ENCODE measurements at regions not wholly inside any gene's neighbourhood (a gene's known extent, or its start where the extent isn't known, plus 50 kb on each side); places are given as distances from the start of the nearest gene placed in this dataset.
"Not testable (repeated sequence)": the region's sequence is repeated elsewhere in the genome, so short reads cannot be mapped to it uniquely, and the experiment has no call there.

DNA sequence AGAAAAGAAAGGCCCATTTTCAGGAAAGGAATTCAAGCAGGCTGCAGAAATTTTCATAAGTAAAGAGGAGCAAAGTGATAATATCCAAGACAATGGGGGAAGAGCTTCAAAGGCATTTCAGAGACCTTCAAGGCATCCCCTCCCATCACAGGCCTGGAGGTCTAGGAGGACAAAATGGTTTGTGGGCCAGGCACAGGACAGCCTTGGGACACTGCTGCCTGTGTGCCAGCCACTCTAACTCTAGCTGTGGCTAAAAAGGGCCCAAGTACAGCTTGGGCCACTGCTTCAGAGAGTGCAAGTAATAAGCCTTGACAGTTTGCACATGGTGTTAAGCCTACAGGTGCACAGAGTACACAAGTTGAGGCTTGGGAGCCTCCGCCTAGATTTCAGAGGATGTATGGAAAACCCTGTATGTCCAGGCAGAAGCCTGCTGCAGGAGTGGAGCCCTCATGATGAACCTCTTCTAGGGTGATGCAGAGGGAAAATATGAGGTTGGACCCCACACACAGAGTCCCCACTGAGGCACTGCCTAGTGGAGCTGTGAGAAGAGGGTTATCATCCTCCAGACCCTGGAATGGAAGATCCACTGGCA is 51.8 kb upstream of the ZSWIM5 start:
- no peak for DNase-seq (ENCODE audit: low read depth)

DNA sequence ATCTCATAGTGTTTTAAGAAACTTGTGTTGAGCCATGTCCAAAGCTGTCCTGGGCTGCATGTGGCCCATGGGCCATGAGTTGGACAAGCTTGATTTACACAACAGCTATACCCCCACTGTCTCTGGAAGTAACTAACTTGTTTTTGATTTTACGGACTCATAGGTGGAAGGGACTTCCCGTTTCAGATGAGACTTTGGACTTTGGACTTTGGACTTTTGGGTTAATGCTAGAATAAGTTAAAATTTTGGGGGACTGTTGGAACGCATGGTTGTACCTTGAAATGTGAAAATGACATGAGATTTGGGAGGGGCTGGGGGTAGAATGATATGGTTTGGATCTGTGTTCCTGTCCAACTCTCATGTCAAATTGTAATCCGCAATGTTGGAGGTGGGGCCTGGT is 52.6 kb upstream of the ZSWIM5 start:
- DNase-seq (ENCODE audit: low read depth) = no peak

DNA sequence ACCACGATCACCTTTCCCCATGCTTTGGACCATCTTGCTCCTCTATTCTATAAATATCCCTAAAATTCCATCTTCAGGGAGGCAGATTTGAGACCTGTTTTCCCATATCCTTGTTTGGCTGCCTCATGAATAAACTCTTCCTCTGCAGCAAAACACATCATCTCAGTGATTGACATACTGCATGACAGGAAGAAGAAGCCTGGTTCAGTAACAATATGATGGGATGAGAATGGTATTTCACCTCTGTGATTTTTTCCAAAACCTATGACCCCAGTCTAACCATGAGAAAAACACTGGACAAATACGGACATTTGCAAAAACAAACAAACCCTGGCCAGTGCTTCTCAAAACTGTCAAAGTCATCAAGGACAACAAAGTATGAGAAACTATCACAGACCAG is 53.8 kb upstream of the ZSWIM5 start:
- DNase-seq (ENCODE audit: low read depth) = no peak

DNA sequence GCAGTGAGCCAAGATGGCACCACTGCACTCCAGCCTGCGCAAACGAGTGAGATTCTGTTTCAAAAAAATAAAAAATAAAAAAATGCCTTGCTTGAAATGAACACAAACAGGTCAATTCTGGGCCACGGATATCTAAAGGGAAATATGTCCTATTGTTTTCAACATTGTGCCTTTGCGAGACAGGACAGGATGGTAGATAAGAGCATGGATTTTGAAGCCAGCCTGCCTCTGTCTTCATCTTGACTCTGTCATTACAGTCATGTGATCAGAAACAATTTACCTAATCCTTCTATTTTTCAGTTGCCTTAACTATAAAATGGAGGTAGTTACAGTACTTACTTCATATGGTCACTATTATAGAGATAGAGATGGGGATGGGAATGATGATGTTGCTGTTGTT is 56.7 kb upstream of the ZSWIM5 start:
- DNase-seq (ENCODE audit: low read depth) = no peak

DNA sequence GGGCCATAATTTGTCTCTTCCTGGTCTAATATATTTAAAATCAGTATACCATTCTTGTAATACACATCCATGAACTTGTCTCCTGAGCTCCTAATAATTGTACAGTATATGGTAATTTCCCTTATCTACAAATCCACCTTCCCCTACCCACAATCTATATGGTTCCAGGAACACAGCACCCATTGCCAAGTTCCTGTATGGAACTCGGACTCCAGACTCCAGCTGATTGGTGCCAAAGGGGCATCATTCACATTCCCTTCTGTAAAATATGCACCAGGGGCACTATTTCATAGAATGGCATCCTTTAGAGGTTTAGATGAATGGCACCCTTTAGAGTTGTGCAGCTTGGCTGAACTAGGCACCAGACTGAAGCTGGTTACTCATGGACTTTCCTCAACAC is 58.8 kb upstream of the ZSWIM5 start:
- DNase-seq (ENCODE audit: low read depth) = no peak

DNA sequence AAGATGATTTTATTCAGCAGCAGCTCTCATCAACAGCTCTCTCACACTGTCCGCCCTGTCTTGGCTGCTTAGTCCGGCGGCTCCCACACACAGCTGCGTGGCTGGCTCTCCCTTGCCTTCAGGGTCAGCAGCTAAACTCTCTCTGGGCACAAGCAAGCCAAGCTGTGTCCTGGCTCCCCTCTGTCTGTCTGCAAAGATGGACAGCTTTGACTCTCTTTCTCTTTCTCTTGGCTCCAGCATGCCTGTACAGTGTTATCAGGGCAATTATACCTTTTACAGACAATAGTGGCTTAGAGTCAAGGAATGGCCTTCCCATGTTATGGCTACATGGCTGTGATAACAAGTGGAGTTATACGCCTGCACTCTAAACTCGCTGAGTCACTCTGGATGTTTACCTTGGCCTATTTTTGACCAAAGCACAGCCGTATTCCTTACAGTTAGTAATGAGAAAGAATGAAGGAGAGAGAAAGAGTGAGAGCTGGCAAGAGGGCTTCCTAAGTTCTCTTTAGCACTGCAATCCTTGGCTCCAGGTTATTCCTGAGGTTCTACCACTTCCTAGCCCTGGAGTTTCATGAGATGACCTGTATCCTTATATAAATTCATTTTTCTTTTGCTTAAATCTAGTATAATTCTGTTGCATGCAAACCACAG is 59.9 kb upstream of the ZSWIM5 start:
- DNase-seq (ENCODE audit: low read depth) = peak; percentile 81

DNA sequence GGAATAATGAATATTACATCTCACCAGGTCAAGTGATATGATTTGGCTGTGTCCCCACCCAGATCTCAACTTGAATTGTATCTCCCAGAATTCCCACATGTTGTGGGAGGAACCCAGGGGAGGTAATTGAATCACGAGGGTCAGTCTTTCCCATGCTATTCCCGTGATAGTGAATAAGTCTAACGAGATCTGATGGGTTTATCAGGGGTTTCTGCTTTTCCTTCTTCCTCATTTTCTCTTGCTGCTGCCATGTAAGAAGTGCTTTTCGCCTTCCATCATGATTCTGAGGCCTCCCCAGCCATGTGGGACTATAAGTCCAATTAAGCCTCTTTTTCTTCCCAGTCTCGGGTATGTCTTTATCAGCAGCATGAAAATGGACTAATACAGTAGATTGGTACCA is 58.4 kb upstream of the HPDL start:
- not testable (repeated sequence) for DNase-seq (ENCODE audit: low read depth)

DNA sequence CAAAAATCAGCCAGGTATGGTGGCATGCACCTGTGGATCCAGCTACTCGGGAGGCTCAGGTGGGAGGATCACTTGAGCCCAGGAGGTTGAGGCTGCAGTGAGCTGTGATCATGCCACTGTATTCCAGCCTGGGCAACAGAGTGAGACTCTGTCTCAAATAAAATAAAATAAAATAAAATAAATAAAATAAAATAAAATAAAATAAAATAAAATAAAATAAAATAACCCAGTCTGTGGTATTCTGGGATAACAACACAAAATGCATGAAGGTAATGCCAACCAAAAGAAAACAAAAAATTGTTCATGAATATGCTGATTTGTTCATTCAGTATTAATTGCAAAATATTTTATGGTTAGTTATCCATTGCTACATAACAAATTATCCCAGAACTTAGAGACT is 54.4 kb upstream of the HPDL start:
- DNase-seq (ENCODE audit: low read depth) = not testable (repeated sequence)

DNA sequence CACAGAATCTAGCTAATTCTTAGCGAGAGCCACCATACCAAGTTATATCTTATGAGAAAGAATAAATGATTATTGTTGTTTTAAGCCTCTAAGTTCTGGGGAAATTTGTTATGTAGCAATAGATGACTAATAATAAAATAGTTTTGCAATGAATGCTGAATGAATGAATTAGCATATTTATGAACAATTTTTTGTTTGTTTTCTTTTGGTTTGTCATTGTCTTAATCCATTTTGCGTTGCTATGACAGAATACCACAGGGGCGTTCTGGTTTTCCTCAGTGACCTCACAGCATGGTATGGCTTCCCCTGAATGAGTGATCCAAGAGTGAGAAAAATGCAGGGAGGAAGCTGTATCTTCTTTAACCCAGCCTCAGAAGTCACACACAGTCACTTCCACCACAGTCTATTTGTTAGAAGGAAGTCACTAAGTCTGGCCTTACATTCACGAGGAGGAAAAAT is 53.8 kb upstream of the HPDL start:
- DNase-seq (ENCODE audit: low read depth) = peak; percentile 93

DNA sequence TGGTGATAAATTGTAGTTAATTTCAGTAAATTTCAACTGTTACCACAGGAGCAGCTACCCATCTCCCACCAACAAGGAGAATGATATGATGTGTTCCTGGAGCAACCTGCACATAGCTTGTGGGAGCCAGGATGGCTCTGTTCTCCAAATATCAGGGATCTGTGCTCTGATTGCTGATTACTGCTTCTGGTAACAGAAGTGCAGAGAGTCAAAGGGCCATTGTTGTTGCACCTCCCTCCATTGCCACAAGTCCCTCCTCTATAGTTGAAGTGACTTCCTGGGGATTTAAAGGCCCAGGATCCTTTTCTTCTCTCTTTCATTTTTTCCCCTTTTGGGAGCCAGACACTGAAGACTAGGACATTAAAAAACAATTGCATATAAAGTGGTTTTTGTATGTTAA is 51.6 kb upstream of the HPDL start:
- DNase-seq (ENCODE audit: low read depth) = no peak
